IgD-negative memory B cell (primary cell): ENCODE measurements at regions not wholly inside any gene's neighbourhood (a gene's known extent, or its start where the extent isn't known, plus 50 kb on each side); places are given as distances from the start of the nearest gene placed in this dataset.
"Not testable (repeated sequence)": the region's sequence is repeated elsewhere in the genome, so short reads cannot be mapped to it uniquely, and the experiment has no call there.

Source experiments
- H3K27ac Mint-ChIP-seq, 3 donors: one replicate each; pipeline ENCODE4 v1.8.0; 2020 to 2022; ENCODE audit warnings: mild to moderate bottlenecking in 3 of 3, mixed read lengths in 3 of 3, moderate library complexity in 1 of 3
- H3K27me3 Mint-ChIP-seq: one replicate; pipeline ENCODE4 v1.8.0; 2021; ENCODE audit warnings: mixed read lengths
- H3K36me3 Mint-ChIP-seq: one replicate; pipeline ENCODE4 v1.8.0; 2020; ENCODE audit warnings: mild to moderate bottlenecking, mixed read lengths
- H3K4me1 Mint-ChIP-seq, 3 donors: one replicate each; pipeline ENCODE4 v1.8.0; 2020 to 2022; ENCODE audit warnings: mixed read lengths in 3 of 3, mild to moderate bottlenecking in 1 of 3
- H3K4me3 Mint-ChIP-seq, 4 donors: one replicate each; pipeline ENCODE4 v1.8.0; 2020 to 2022; ENCODE audit warnings: mild to moderate bottlenecking in 4 of 4, mixed read lengths in 4 of 4, moderate library complexity in 3 of 4
- H3K9me3 Mint-ChIP-seq, 3 donors: one replicate each; pipeline ENCODE4 v1.8.0; 2020 to 2021; ENCODE audit warnings: mixed read lengths in 3 of 3, mild to moderate bottlenecking in 1 of 3

GRCh38 chr6:85866758-85867401, 224.2 kb upstream of the SYNCRIP start:
- Mint-ChIP-seq H3K27me3 (no peaks in the 10 kb centered on the region), H3K27ac (no peak overlapping the region), H3K36me3 (no peaks in the 10 kb centered on the region), H3K4me3 (peak overlapping the region in 1 of 4 donors; percentile 65), H3K9me3 (no peaks in the 10 kb centered on the region), H3K4me1 (no peaks in the 10 kb centered on the region)

- H3K9me3 Mint-ChIP-seq: no peaks in the 10 kb centered on the region
- H3K4me3 Mint-ChIP-seq: no peak overlapping the region
- no peaks in the 10 kb centered on the region for H3K36me3 Mint-ChIP-seq
- H3K4me1 Mint-ChIP-seq: no peaks in the 10 kb centered on the region
- no peak overlapping the region for H3K27ac Mint-ChIP-seq
- H3K27me3 Mint-ChIP-seq: no peaks in the 10 kb centered on the region
Observed at GRCh38 chr6:85866370-85866730, 223.7 kb upstream of the SYNCRIP start.

DNA sequence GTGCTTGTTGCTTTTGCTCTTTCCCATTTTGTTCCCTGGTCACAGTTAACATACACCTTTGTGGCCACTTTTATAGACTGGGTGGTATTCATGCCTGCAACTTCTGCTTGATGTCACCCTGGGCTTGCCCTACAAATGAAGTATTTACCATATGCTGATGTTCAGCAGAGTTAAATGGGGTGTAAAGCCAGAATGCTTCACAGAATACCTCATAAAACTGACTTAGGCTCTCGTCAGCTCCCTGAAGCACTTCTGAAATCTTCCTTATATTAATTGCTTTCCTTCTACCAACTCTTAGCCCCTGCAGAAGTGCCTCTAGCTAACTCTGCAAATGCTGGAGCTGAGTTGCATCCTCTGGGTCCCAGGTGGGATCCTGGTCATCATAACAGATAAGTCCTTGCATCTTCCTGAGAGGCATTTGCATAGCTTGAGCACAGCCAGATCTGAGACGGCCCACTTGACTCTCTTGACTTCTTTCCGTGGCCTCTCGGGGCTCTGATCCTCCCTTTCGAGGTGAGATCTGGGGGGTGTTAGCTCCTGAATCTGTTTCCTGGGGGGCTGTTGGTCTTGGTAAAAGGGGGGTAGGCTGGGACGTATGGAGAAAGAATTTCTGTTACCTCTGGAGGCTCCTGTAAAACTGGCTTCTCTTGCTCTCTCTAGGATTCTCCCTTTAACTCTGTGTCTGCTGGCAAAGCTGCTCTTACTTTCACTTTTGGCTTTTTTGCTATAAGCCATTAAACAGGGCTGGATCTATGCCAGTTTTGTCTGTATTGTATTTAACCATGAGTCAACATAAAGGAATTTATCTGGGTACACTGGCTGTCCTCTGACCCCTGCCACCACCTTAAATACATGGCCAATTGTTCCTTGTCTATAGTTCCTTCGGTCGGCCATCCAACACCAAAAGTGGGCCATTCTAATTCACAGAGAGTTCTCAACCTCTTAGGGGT, 223.0 kb upstream of the SYNCRIP start:
- H3K27me3 Mint-ChIP-seq: no peaks in the 10 kb centered on the region
- H3K9me3 Mint-ChIP-seq: no peaks in the 10 kb centered on the region
- no peak overlapping the region for H3K27ac Mint-ChIP-seq
- no peak overlapping the region for H3K4me3 Mint-ChIP-seq
- no peaks in the 10 kb centered on the region for H3K4me1 Mint-ChIP-seq
- H3K36me3 Mint-ChIP-seq: peaks cover 2% of the 10 kb centered on the region

DNA sequence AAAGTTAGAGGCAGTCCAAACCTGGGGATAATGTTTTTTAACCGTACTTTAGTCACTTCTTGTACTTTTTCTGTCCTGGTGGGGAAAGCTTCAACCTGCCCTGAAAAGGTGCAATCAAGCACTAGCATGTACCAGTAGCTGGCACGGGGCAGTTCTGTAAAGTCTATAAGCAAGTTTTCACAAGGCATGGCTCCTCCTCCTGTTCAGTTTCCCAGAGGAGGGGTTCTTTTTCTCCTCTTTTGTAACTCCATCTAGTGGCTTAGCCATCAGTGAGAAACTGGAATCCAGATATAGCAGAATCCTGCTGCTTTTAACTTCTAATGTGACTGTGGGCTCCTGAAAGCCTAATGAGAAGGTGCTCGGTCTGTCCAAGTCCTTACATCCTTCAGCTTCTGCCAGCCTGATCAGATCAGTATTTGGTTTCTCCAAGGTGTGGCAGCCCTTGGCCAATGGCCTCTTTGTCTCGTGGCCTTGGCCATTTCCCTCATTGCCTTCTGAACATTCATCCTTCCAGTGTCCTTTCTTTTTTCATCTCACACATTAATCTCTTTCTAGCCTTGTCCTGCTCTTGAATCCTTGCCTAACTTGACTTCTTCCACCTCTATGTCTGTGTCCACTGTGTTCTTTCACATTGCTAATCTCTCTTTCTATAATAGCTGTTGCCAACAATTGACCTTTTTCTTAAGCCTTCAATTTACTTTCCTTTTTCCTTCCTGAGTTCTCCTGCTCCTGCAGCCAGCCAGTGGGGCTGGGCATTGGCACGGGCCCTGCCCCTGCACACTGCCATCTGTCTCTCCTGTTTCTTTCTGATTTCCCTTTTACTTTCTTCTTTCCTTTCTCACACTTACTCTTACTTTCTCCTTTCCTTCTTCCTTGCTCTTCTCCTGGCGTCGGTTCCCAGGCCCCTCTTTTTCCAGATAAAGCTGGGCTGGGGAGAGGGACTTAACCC, 222.0 kb upstream of the SYNCRIP start:
- Mint-ChIP-seq H3K9me3 (no peaks in the 10 kb centered on the region), H3K27ac (no peak overlapping the region), H3K27me3 (no peaks in the 10 kb centered on the region), H3K36me3 (peaks cover 2% of the 10 kb centered on the region), H3K4me3 (no peak overlapping the region), H3K4me1 (no peaks in the 10 kb centered on the region)

DNA sequence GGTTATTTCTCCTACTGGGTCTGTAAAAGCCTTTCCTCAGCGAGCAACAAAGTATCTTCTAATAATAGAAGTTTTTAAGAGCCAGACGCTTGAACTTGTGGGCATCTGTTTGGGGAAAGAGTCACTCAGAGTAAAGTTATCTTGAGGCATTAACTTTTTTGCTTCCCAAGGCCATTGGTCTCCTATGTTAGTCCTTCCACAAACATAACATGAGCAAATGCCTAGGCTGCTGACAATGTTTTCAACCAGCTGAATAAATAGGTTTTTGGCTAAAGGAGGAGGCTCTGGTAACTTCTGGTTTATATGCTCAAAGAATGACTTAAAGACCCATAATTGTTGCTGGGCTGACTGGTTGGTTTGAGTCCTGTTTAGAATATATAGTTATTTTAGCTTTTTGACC, 213.5 kb upstream of the SYNCRIP start:
- Mint-ChIP-seq H3K9me3 (peaks cover 0 to 2% (median 0%) of the 10 kb centered on the region in 3 donors), H3K36me3 (peaks cover 2% of the 10 kb centered on the region), H3K4me1 (no peaks in the 10 kb centered on the region), H3K4me3 (no peak overlapping the region), H3K27me3 (no peaks in the 10 kb centered on the region), H3K27ac (no peak overlapping the region)

GRCh38 chr6:85838351-85839119, 195.8 kb upstream of the SYNCRIP start:
- H3K4me3 Mint-ChIP-seq, H3K36me3 Mint-ChIP-seq, H3K27me3 Mint-ChIP-seq, H3K4me1 Mint-ChIP-seq, H3K27ac Mint-ChIP-seq: not testable (repeated sequence)
- peaks cover 0 to 16% (median 3%) of the 10 kb centered on the region in 3 donors for H3K9me3 Mint-ChIP-seq

GRCh38 chr6:85828973-85829372, 186.3 kb upstream of the SYNCRIP start:
- peaks cover 4 to 12% (median 4%) of the 10 kb centered on the region in 3 donors for H3K9me3 Mint-ChIP-seq
- H3K36me3 Mint-ChIP-seq: no peaks in the 10 kb centered on the region
- no peak overlapping the region for H3K27ac Mint-ChIP-seq
- no peak overlapping the region for H3K4me3 Mint-ChIP-seq
- no peaks in the 10 kb centered on the region for H3K4me1 Mint-ChIP-seq
- H3K27me3 Mint-ChIP-seq: no peaks in the 10 kb centered on the region

GRCh38 chr6:85826997-85827396, 184.3 kb upstream of the SYNCRIP start:
- Mint-ChIP-seq H3K27me3 (no peaks in the 10 kb centered on the region), H3K36me3 (no peaks in the 10 kb centered on the region), H3K9me3 (peaks cover 4 to 25% (median 20%) of the 10 kb centered on the region in 3 donors), H3K4me3 (no peak overlapping the region), H3K27ac (no peak overlapping the region), H3K4me1 (no peaks in the 10 kb centered on the region)

GRCh38 chr6:85824329-85824728, 181.6 kb upstream of the SYNCRIP start:
- peaks cover 4 to 28% (median 20%) of the 10 kb centered on the region in 3 donors for H3K9me3 Mint-ChIP-seq
- H3K4me1 Mint-ChIP-seq: no peaks in the 10 kb centered on the region
- H3K36me3 Mint-ChIP-seq: no peaks in the 10 kb centered on the region
- H3K27me3 Mint-ChIP-seq: no peaks in the 10 kb centered on the region
- no peak overlapping the region for H3K4me3 Mint-ChIP-seq
- H3K27ac Mint-ChIP-seq: no peak overlapping the region

DNA sequence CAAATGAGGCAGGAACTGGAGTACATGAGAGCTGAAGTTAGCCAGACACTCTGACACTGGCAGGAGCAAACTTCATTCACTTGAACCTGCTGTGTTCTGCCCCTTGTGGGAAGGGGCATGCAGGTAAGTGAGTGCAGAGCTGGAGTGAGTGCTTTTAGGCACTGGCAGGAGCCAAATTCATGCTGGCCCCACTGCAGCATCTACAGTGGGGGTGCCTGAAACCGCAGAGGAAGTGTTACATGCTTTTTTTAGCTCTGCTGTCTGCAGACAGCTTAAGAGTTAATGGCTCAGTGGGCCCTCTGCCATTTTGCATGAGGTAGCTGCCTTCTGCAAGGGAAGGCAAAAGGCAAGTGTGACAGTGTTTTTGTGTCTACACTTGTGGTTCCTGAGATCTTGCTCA, 167.9 kb upstream of the SYNCRIP start:
- H3K27ac Mint-ChIP-seq: no peak overlapping the region
- H3K9me3 Mint-ChIP-seq: peaks cover 8 to 33% (median 26%) of the 10 kb centered on the region in 3 donors

GRCh38 chr6:85803721-85804120, 161.0 kb upstream of the SYNCRIP start:
- H3K36me3 Mint-ChIP-seq: no peaks in the 10 kb centered on the region
- peaks cover 2 to 16% (median 8%) of the 10 kb centered on the region in 3 donors for H3K9me3 Mint-ChIP-seq
- no peaks in the 10 kb centered on the region for H3K27me3 Mint-ChIP-seq
- H3K4me1 Mint-ChIP-seq: no peaks in the 10 kb centered on the region
- H3K4me3 Mint-ChIP-seq: no peak overlapping the region
- H3K27ac Mint-ChIP-seq: no peak overlapping the region

More for the DNA sequence above, 167.9 kb upstream of the SYNCRIP start:
- Mint-ChIP-seq H3K4me1 (peaks cover 0 to 2% (median 1%) of the 10 kb centered on the region in 3 donors), H3K27me3 (peaks cover 1% of the 10 kb centered on the region), H3K4me3 (no peak overlapping the region), H3K36me3 (peaks cover 2% of the 10 kb centered on the region)

GRCh38 chr6:85802162-85802561, 159.5 kb upstream of the SYNCRIP start:
- Mint-ChIP-seq H3K9me3 (peaks cover 2 to 6% (median 4%) of the 10 kb centered on the region in 3 donors), H3K27ac (no peak overlapping the region), H3K4me3 (no peak overlapping the region), H3K27me3 (no peaks in the 10 kb centered on the region), H3K4me1 (no peaks in the 10 kb centered on the region), H3K36me3 (no peaks in the 10 kb centered on the region)

DNA sequence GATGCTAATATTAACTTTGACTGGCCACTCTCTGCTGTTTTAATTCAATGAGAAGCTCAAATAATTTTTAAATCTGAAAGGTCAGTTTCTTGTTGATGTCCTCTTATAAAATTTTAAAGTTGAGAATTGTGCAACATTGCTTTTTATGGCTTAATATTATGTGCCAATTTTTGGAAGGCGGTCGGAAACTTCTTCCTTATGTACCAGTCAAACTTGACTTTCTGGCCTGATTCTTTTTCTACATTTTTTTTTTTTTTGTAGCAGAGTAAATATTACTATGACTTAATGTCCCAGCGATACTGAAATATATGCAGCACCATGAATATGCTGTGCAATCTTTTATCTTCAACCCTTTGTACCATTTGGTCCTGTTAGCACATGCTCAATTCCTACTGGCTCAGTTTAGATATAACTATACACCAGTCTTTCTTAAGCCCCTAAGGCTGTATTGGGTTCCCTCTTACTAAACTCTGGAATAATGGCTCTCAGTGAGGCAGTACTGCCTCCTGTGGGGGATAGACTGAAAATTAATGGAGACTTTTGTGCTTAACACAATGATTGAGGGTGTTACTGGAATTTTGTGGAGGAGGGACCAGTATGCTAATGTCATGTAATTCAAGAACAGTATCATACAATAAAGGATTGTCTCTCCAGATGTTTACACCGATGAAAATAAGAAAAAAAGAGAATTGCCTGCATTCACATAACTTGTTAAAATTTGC, 156.4 kb upstream of the SYNCRIP start:
- Mint-ChIP-seq H3K27me3 (no peaks in the 10 kb centered on the region), H3K27ac (no peak overlapping the region), H3K36me3 (no peaks in the 10 kb centered on the region), H3K4me3 (no peak overlapping the region), H3K9me3 (peaks cover 0 to 5% (median 1%) of the 10 kb centered on the region in 3 donors), H3K4me1 (no peaks in the 10 kb centered on the region)

GRCh38 chr6:85797993-85798392, 155.3 kb upstream of the SYNCRIP start:
- Mint-ChIP-seq H3K4me1 (no peaks in the 10 kb centered on the region), H3K36me3 (no peaks in the 10 kb centered on the region), H3K4me3 (no peak overlapping the region), H3K27ac (no peak overlapping the region), H3K27me3 (no peaks in the 10 kb centered on the region), H3K9me3 (peaks cover 0 to 5% (median 1%) of the 10 kb centered on the region in 3 donors)
